Hepatocyte (in vitro differentiated cells): ENCODE measurements at regions not wholly inside any gene's neighbourhood (a gene's known extent, or its start where the extent isn't known, plus 50 kb on each side); places are given as distances from the start of the nearest gene placed in this dataset.

Source experiments
- DNase-seq: peaks from one replicate; pipeline ENCODE4 v3.0.0-alpha.2; 2016; ENCODE audit warnings: low spot score
- H2AFZ ChIP-seq: fragments of 200-600 bp; sonication (generic); 2 replicates; pipeline ENCODE4 v1.6.0; 2016; ENCODE audit warnings: antibody characterized with exemption, mild to moderate bottlenecking
- H3K27ac ChIP-seq: fragments of 200-600 bp; sonication (generic); 2 replicates; pipeline ENCODE4 v1.5.1; 2016; ENCODE audit warnings: mild to moderate bottlenecking
- H3K27me3 ChIP-seq: fragments of 200-600 bp; sonication (generic); 2 replicates; pipeline ENCODE4 v1.6.1; 2016
- H3K36me3 ChIP-seq: fragments of 200-600 bp; sonication (generic); replicated peaks from 2 replicates; pipeline ENCODE4 v1.5.1; 2016; ENCODE audit warnings: low read depth; ENCODE audit not compliant: insufficient read depth
- H3K4me1 ChIP-seq: fragments of 200-600 bp; sonication (generic); 2 replicates; pipeline ENCODE4 v1.5.1; 2016; ENCODE audit warnings: mild to moderate bottlenecking, moderate library complexity; ENCODE audit not compliant: insufficient read depth
- H3K4me2 ChIP-seq: fragments of 200-600 bp; sonication (generic); 2 replicates; pipeline ENCODE4 v1.6.0; 2016
- H3K4me3 ChIP-seq: fragments of 200-600 bp; sonication (generic); 2 replicates; pipeline ENCODE4 v1.5.1; 2016; ENCODE audit warnings: mild to moderate bottlenecking
- H3K79me2 ChIP-seq: fragments of 200-600 bp; sonication (generic); 2 replicates; pipeline ENCODE4 v1.6.0; 2017; ENCODE audit warnings: mild to moderate bottlenecking
- H3K9me2 ChIP-seq: fragments of 200-600 bp; sonication (generic); replicated peaks from 2 replicates; pipeline ENCODE4 v1.6.0; 2017; ENCODE audit warnings: mild to moderate bottlenecking; ENCODE audit not compliant: insufficient read depth
- H3K9me3 ChIP-seq: fragments of 200-600 bp; sonication (generic); 2 replicates; pipeline ENCODE4 v1.5.1; 2016; ENCODE audit warnings: low read depth, mild to moderate bottlenecking
- H4K20me1 ChIP-seq: fragments of 200-600 bp; sonication (generic); 2 replicates; pipeline ENCODE4 v1.6.0; 2016; ENCODE audit warnings: mild to moderate bottlenecking; ENCODE audit not compliant: insufficient read depth, poor library complexity, severe bottlenecking
- EZH2 ChIP-seq: fragments of 200-600 bp; sonication (generic); IDR thresholded peaks from 2 replicates; pipeline ENCODE4 v1.6.1; 2016; ENCODE audit warnings: antibody characterized with exemption, mild to moderate bottlenecking, borderline replicate concordance
- EZH2phosphoT487 ChIP-seq: fragments of 200-600 bp; sonication (generic); IDR thresholded peaks from one replicate; pipeline ENCODE4 v1.6.1; 2018; ENCODE audit warnings: antibody characterized with exemption, mild to moderate bottlenecking, low read depth, moderate library complexity; ENCODE audit not compliant: unreplicated experiment, severe bottlenecking
- WGBS: methylation state at CpG from one replicate; pipeline ENCODE4 v1.1.6; 2016; ENCODE audit warnings: low lambda C conversion rate; ENCODE audit errors: missing lambda C conversion rate; 5-methylcytosine and 5-hydroxymethylcytosine counted together
- TF ChIP-seq, protein P1 (sequence below): fragments of 200-600 bp; sonication (generic); IDR thresholded peaks from 2 replicates; pipeline ENCODE4 v1.5.1; 2016; ENCODE audit warnings: antibody characterized with exemption, mild to moderate bottlenecking; ENCODE audit not compliant: poor library complexity

DNA sequence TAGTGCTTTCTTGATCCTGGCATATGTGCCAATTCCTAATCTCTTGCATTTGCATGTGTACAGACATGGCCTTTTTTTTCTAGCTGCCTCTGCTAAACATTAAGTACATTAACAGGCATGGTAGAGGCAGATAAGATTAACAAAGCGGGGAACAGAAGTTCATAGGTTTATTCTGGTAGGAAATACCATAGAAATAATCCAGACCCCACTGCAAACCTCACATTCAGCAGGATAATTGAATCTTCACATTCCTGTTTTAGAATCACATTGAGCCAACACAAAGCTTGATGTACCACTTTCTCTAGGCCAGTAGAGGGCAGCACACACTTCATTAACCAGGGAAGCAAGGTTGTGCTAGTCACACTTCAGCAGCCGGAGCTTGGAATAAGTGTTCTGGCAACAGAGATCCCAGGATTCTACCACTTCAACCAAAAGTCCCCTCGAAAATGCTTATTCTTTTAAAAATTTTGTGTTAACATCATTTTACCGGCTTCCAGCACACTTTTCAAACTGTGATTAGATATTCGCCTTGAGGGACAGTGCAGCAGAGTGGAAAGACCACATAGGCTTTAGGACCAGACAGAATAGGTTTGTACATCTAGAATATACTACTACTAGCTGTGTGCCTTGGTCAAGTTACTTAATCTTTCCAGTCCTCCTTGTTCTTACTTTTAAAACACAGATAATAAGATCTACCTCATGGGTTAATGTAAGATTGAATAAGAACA lies 420.2 kb upstream of the CHST9 start:
- Histone ChIP-seq H3K79me2 (no peaks in the 10 kb centered on the region), H3K27me3 (no peaks in the 10 kb centered on the region), H3K4me2 (peak overlapping the region; percentile 7), H3K9me2 (no peaks in the 10 kb centered on the region), H3K9me3 (no peaks in the 10 kb centered on the region), H4K20me1 (no peaks in the 10 kb centered on the region), H3K36me3 (no peaks in the 10 kb centered on the region), H3K4me1 (peaks cover 4% of the 10 kb centered on the region), H3K4me3 (no peak overlapping the region), H3K27ac (peak overlapping the region; percentile 44), H2AFZ (no peak overlapping the region)
- WGBS = 24% methylated on average over 5 of the region's 5 CpGs
- peak; percentile 92 for DNase-seq
- TF ChIP-seq EZH2phosphoT487 (no peak), EZH2 (no peak)
- TF ChIP-seq, protein P1, sequence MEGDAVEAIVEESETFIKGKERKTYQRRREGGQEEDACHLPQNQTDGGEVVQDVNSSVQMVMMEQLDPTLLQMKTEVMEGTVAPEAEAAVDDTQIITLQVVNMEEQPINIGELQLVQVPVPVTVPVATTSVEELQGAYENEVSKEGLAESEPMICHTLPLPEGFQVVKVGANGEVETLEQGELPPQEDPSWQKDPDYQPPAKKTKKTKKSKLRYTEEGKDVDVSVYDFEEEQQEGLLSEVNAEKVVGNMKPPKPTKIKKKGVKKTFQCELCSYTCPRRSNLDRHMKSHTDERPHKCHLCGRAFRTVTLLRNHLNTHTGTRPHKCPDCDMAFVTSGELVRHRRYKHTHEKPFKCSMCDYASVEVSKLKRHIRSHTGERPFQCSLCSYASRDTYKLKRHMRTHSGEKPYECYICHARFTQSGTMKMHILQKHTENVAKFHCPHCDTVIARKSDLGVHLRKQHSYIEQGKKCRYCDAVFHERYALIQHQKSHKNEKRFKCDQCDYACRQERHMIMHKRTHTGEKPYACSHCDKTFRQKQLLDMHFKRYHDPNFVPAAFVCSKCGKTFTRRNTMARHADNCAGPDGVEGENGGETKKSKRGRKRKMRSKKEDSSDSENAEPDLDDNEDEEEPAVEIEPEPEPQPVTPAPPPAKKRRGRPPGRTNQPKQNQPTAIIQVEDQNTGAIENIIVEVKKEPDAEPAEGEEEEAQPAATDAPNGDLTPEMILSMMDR = peak; percentile 92

DNA sequence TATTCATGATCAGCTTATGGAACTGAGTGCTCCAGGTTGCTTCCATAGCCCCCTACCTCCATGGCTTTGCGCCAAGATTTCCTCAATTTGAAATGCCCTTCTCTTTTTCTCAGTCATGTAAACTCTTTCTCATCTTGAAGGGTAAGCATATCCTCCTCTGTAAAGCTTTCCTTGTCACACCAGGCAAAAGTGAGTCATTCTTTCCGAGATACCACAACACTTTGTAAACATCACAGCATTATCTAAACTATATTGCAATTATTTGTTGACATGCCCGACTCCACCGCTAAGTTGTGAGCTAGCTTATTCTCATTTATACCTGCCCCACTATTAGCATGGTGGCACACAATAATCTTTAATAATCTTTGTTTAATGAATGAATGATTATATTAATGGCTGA lies 419.5 kb upstream of the CHST9 start:
- peak overlapping the region; percentile 61 for H3K27ac ChIP-seq
- peaks cover 4% of the 10 kb centered on the region for H3K4me1 ChIP-seq
- H3K4me3 ChIP-seq = no peak overlapping the region
- no peaks in the 10 kb centered on the region for H3K79me2 ChIP-seq
- no peaks in the 10 kb centered on the region for H3K36me3 ChIP-seq
- no peaks in the 10 kb centered on the region for H3K9me3 ChIP-seq
- peak overlapping the region; percentile 7 for H3K4me2 ChIP-seq
- H3K9me2 ChIP-seq = no peaks in the 10 kb centered on the region
- no peaks in the 10 kb centered on the region for H4K20me1 ChIP-seq
- H3K27me3 ChIP-seq = no peaks in the 10 kb centered on the region
- 31% methylated on average over 4 of the region's 4 CpGs for WGBS
- no peak overlapping the region for H2AFZ ChIP-seq
- DNase-seq = peak; percentile 77
- TF ChIP-seq EZH2 (no peak), EZH2phosphoT487 (no peak)
- TF ChIP-seq, protein P1 = no peak

DNA sequence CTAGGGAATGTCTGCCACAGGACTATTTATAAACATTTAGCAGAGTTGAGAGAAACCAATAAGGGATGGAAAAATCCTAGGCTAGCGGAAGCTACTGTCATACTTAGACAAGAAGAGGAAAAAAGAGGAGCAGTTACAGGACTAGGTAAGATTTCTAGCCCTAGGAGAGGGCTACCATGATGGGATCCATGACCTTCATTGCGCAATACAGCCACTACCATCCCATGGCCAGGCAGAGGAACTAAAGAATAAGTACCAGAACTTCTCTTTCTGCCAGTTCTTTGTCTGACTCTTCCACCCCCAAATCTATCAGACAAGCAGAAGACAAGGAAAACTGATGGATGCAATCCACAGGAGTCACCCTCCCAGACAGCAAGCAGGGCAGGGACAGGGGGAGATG lies 417.0 kb upstream of the CHST9 start:
- Histone ChIP-seq H3K79me2 (no peaks in the 10 kb centered on the region), H3K9me3 (no peaks in the 10 kb centered on the region), H3K9me2 (no peaks in the 10 kb centered on the region), H3K36me3 (no peaks in the 10 kb centered on the region), H2AFZ (no peak overlapping the region), H3K4me1 (peaks cover 4% of the 10 kb centered on the region), H4K20me1 (no peaks in the 10 kb centered on the region), H3K27me3 (no peaks in the 10 kb centered on the region), H3K4me2 (no peak overlapping the region), H3K27ac (no peak overlapping the region), H3K4me3 (no peak overlapping the region)
- no peak for DNase-seq
- 93% methylated on average over 2 of the region's 2 CpGs for WGBS
- TF ChIP-seq, protein P1 = no peak
- no peak for TF ChIP-seq EZH2phosphoT487
- TF ChIP-seq EZH2 = no peak
